Activated CD4-positive, alpha-beta T cell treated with anti-CD3 and anti-CD28 coated beads, Interleukin-2, amount 50 U/mL, for 24 hours (primary cell): ENCODE measurements at regions not wholly inside any gene's neighbourhood (a gene's known extent, or its start where the extent isn't known, plus 50 kb on each side); places are given as distances from the start of the nearest gene placed in this dataset.
"Not testable (repeated sequence)": the region's sequence is repeated elsewhere in the genome, so short reads cannot be mapped to it uniquely, and the experiment has no call there.

Source experiments
- DNase-seq, 2 donors: peaks; one replicate each; pipeline ENCODE4 v3.0.0-alpha.2; 2020; ENCODE audit warnings: low read depth in 1 of 2, low spot score in 1 of 2

DNA sequence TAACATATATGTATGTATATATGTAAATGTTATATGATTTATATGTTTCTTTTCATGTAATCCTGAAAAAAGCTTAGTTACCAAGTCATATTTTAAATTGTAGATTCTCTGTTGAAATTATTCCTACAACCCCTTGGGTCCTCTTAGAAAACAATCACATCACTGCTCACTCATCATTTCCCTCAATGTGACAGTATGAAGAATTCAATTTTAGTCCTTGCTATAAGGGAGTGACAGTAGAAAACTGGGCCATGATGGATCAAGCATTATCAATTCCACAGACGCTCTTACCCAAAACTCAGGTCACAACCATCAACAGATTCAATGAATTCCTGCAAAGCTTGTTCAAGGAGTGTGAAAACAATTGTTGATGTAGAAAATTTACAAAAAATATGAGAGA is 1389.5 kb upstream of the ACVR2A start:
- no peak for DNase-seq

DNA sequence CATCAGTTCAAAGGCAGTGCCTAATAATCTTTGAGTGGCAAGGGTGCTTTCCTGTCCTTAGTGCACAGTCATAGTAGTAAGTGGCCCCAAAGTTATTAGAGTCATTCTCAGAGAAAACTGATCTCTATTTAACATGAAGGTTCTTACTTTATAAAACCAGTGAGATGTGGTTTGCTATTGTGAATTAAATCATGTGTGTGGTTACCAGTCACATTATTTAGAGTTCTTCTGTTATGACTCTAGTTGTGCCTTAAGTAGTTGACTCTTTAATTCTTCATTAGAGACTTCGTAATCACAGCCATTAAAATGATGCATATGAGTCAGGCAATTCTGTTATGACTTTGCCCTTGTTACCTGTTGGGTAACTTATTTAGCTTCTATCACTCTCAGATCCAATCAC is 1392.9 kb upstream of the ACVR2A start:
- no peak for DNase-seq

GRCh38 chr2:146450131-146450530 is 1394.7 kb upstream of the ACVR2A start:
- DNase-seq: no peak

DNA sequence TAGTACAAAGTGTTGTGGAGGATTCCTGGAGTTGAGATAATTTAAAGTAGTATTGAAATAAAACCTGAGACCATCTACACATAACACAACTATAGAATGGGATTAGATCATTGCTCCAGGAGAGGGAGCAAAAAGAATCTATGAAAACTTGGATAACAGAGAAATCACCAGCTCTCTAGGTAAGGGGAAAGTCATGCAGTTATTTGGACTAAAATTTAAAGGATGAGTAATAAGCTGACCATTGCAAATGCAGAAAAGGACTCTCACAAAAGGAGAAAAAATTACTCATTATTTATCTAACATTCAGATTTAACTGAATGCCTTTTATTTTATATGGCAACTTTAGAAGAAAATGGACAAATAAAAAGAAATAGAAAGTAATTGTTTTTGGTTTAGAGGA is 1399.8 kb upstream of the ACVR2A start:
- no peak for DNase-seq

DNA sequence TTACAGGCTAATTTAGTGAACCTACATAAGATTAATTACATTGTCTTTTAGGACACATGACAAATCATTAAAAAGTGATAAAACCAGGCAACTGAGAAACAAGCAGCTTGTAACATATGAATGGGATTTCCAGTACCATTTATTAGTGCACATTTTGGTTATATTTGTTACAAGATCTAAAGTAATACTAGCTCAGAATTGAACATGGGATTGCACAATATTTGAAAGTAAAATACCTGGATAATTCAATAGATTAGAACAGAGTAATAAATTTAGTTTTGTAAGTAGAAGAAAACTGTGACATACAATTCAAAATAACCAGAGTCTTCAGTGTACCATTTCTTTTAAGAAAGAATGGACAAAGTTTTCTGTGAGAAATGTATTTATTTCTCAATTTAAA is 1400.7 kb upstream of the ACVR2A start:
- DNase-seq: no peak

GRCh38 chr2:146438246-146438645 is 1406.6 kb upstream of the ACVR2A start:
- DNase-seq: no peak

DNA sequence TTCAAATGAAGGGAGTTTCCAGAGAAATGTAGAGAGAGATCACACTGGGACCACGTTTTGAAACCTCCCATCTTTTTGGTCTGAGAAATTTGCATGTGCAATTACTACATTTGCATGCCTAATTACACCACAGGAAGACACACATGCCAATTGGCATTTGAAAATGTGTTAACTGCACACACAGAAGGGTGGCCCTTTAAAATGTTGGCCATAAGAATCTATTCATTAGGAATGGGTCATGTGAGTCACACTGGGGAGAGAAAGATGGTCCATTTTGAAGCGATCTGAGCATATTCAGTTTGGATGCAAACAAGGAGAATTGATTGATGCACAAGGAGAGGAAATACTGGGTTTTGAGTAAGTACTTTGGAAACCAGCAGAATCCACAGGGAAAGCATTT is 1407.1 kb upstream of the ACVR2A start:
- no peak for DNase-seq

- no peak for DNase-seq
Observed at GRCh38 chr2:146433116-146433875, 1411.5 kb upstream of the ACVR2A start.

DNA sequence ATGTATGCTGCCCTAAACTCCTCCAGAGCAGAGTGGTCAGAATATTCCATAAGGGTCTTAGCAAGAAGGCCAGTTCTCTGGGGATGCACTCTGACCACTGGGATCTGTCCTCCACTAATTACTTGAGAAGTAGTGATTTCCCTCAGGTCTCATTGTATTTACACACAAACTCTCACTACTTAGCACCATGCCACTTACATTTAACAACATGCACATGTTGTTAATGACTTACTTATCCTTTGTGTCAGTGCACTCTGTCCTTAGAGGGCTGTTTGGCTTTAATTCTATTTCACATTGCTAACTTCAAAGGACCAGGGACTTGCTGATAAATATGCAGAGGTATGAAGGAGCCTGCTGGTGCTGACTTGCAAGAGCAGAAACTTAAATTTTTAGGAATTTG is 1415.5 kb upstream of the ACVR2A start:
- no peak for DNase-seq

DNA sequence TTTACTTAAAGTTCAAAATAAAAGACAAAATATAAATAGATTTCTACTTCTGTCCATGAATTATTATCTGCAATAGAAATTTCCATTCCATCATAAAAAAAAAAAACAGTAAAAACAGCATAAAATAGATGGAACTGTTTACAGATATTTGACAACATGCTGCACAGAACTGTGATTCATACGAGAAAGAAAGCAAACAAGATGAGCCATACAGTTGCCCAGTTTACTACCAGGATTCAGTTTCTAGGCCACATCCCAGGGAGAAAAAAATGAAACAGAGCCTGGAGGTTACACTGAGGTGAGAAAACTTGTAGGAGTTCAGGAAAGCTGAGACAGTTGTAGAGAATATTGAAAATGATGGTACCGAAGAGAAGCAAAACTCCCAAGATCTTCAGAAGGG is 1426.9 kb upstream of the ACVR2A start:
- DNase-seq: no peak

DNA sequence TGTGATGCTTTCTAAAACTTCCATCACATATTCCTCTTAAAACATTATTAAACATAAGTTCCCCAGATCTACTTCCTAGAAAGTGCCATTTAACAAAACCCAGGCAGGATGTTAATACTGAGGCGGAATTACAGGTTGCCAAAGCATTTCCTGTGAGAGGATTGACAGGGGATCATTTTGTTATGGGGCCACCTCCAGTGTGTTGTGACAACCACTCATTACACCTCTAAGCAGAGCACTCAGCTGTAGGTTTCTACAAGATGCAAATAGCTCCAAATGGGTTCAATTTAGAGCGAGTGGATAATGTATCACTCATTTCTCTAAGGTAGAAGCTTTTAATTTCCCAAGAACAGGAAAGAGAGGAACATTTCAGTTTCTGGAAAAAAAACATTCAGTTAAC is 1429.5 kb upstream of the ACVR2A start:
- DNase-seq: no peak

GRCh38 chr2:146414456-146414855 is 1430.4 kb upstream of the ACVR2A start:
- DNase-seq: no peak

DNA sequence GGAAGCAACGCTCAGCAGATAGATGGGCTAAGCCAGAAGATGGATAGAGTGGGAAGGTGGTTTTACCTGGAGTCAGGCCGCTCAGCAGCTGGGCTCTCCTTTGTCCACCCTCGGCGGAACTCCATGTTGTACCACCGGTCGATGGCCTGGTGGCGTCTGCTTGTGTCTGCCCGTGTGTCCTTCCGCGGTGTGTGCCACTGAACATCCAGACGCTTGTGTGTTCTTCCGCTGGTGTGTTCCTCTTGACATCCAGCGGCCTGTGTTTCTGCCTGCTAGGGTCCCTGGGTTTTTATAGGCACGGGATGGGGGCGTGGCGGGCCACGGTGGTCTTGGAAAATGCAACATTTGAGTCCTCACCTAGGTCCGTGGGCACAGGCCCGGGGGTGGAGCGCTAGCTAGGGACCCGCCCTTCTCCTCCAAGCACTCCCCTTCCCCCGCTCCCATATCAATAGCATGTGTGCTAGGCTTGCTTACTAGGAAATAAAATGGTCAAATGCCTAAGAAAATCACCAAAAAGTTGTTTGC is 1431.7 kb upstream of the ACVR2A start:
- DNase-seq: no peak

GRCh38 chr2:146412625-146413024 is 1432.2 kb upstream of the ACVR2A start:
- DNase-seq: no peak

- not testable (repeated sequence) for DNase-seq
Observed at GRCh38 chr2:146405402-146406309, 1439.2 kb upstream of the ACVR2A start.

DNA sequence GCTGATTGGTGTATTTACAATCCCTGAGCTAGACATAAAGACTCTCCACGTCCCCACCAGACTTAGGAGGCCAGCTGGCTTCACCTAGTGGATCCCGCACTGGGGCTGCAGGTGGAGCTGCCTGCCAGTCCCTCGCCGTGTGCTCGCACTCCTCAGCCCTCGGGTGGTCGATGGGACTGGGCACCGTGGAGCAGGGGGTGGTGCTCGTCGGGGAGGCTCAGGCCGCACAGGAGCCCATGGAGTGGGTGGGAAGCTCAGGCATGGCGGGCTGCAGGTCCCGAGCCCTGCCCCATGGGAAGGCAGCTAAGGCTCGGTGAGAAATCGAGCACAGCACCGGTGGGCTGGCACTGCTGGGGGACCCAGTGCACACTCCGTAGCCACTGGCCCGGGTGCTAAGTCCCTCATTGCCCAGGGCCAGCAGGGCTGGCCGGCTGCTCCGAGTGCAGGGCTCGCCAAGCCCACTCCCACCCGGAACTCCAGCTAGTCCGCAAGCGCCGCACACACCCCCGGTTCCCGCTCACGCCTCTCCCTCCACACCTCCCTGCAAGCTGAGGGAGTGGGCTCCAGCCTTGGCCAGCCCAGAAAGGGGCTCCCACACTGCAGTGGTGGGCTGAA is 1441.2 kb upstream of the ACVR2A start:
- not testable (repeated sequence) for DNase-seq

DNA sequence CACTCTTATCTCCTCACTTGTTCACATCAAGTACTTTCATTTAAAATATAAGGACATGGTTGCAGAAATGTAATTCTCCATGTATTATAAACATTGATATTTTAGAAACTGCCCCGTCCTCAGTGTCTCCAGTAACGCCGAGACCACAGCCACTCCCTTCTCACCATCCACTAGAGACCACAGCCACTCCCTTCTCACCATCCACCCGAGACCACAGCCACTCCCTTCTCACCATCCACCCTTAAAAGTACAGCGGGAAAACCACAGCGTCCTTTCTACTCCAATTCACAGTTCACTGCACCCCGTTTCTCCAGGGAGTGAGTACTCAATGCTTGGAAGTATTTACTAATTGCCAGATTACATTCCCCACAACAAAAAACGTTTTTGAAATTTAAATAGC is 1452.2 kb upstream of the ACVR2A start:
- no peak for DNase-seq

DNA sequence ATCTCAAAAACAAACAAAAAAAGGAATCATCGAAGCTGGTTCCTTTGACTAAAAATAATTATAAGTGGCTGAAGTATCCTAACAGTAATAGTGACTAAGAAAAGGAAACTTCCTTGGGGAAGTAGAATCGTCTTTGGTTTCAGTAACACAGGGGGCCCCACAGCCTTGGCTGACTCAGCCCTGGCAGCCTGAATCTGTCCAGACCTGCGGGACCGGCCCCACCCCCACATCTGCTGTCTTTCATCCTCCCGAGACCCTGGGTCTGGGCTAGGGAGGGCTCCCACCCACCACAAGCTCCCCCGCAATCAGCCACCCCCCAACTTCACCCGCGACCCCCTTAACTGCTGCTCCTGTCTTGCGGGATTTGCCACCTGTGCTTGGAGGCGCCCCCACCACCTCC is 1452.6 kb upstream of the ACVR2A start:
- no peak for DNase-seq

GRCh38 chr2:146388757-146389156 is 1456.1 kb upstream of the ACVR2A start:
- no peak for DNase-seq

GRCh38 chr2:146386096-146386495 is 1458.7 kb upstream of the ACVR2A start:
- no peak for DNase-seq

GRCh38 chr2:146385031-146385430 is 1459.8 kb upstream of the ACVR2A start:
- DNase-seq: no peak
